ENCODE measurements at regions not wholly inside any gene's neighbourhood (a gene's known extent, or its start where the extent isn't known, plus 50 kb on each side); places are given as distances from the start of the nearest gene placed in this dataset.

DNA sequence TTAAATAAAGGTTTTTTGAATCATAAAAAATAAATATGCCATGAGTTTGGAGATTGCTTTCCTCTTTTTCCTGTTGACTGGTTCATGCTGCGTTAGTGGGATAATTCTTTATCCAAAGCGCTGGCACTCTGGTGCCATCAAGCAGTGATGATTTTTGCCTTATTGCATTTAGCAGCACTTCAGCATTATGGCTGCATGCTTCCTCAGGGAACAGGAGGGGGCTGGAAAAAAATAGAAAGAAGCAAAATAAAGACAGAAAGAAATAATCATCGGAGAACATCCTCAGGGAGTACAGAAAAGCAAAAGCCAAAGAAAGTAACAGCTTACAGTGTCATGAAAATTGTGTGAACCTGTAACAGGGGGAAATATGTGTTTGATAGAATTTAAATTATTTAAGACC, 1408.2 kb upstream of the PIK3C3 start:
- DNase-seq (ENCODE audit: low read depth), result no peak

- no peak for DNase-seq (ENCODE audit: low read depth)
Measured at GRCh38 chr18:40534723-40535122, 1420.3 kb upstream of the PIK3C3 start.

DNA sequence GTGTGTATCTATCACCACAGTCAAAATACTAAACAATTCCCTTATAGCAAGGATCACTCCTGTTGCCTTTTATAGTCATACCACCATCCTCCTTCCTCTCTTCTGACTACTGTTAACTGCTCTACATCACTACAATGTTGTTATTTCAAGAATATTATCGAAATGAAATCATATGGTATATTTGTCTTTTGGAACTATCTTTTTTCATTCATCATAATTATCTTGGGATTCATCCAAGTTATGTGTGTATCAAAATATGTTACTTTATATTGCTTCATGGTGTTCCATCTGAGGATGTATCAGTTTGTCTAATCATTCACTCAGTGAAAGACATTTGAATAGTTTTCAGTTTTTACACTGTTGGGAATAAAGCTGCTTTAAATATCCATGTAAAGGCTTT, 1423.0 kb upstream of the PIK3C3 start:
- DNase-seq (ENCODE audit: low read depth), result no peak

DNA sequence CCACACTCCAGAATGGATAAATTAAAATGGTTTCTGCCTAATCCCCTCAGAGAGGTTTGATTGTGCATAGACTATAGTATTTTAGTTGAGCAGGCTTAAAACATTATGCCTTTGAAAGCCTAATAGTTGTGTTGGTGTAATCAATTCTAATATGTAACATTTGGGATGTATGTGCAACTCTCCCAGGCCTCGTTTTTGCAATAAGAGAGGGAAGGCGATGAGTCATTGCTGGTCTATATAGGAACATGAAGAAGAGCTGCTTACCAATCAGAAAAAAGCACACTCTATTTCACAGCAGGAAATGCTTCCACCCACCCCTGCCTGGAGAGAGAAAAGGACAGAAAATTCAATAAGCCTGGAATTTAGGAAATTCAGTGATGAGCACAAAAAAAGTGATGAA, 1424.0 kb upstream of the PIK3C3 start:
- DNase-seq (ENCODE audit: low read depth), result no peak

- no peak for DNase-seq (ENCODE audit: low read depth)
Measured at GRCh38 chr18:40529478-40529877, 1425.6 kb upstream of the PIK3C3 start.

DNA sequence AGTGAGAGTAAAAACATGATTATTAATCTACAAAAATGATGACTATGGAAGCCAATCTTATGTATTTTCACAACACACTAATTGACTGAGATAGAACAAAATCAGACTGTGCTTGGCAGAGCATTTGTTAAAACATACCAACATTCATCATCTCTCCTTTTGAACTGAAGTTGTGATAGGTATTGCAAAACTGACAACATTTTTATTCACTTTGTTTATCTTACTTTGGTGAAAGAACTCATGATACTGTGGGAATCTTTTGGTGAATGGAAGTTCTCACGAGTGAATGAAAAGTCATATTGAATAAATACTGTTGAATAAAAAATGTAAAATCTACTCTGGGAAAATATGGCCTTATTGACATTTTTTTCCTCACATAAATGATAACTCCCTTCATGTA, 1430.2 kb upstream of the PIK3C3 start:
- DNase-seq (ENCODE audit: low read depth), result no peak

GRCh38 chr18:40523287-40523686, 1431.7 kb upstream of the PIK3C3 start:
- DNase-seq (ENCODE audit: low read depth), result no peak

DNA sequence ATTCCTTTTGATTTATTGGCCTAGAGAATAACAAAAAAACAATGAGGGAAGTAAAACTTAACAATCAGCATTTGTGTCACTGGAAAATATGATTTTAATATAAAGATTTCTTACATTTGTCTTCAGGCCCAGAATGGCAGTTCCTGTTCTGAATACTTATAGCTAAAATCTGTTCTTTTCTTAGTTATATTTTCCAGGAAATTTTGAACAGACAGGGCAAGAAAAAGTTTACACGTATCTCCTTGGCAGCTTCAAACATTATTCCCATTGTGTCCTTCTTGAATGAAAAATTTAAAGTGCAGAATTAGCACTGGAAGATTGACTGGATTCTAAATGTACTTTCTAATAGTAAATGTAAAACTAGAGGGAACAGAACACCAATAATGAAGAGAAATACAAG, 1454.0 kb upstream of the PIK3C3 start:
- no peak for DNase-seq (ENCODE audit: low read depth)

GRCh38 chr18:40494603-40495002, 1460.4 kb upstream of the PIK3C3 start:
- no peak for DNase-seq (ENCODE audit: low read depth)

DNA sequence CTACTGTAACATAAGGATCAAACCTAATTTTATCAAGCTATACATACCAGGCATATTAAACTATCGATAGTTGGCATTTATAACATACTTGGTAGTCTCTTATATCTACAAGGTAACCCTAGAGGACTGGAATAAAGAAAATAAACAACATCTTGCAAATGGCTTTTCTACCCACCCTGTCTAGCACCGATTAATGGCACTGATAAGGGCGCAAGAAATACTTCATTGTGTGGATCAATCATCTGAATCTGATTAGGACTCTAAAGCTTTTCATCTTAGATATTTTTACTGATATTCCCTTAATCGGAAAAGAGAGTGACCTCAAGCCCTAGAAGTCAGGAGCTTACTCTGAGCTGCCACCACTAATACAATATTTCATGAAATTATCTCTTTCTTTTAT, 1461.7 kb upstream of the PIK3C3 start:
- no peak for DNase-seq (ENCODE audit: low read depth)

DNA sequence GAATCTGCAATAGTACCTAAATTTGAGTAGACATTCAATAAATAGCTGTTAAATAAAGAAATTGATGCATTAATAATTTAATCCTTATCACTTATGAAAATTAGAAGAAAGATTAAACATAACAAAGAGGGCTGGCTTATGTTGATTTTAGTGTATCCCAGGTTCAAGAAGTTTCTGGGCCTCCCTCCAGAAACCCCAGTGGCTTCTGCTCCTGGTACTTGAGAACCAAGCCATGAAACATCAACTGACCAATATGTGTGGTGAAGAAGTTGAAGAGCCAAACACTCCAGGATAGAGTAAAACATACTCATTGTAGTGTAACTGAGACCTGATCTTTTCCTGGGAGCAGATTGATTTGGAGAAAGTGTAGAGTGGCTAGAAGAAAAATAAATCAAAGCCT, 1465.7 kb upstream of the PIK3C3 start:
- DNase-seq (ENCODE audit: low read depth), result no peak

GRCh38 chr18:40485318-40485717, 1469.7 kb upstream of the PIK3C3 start:
- no peak for DNase-seq (ENCODE audit: low read depth)

DNA sequence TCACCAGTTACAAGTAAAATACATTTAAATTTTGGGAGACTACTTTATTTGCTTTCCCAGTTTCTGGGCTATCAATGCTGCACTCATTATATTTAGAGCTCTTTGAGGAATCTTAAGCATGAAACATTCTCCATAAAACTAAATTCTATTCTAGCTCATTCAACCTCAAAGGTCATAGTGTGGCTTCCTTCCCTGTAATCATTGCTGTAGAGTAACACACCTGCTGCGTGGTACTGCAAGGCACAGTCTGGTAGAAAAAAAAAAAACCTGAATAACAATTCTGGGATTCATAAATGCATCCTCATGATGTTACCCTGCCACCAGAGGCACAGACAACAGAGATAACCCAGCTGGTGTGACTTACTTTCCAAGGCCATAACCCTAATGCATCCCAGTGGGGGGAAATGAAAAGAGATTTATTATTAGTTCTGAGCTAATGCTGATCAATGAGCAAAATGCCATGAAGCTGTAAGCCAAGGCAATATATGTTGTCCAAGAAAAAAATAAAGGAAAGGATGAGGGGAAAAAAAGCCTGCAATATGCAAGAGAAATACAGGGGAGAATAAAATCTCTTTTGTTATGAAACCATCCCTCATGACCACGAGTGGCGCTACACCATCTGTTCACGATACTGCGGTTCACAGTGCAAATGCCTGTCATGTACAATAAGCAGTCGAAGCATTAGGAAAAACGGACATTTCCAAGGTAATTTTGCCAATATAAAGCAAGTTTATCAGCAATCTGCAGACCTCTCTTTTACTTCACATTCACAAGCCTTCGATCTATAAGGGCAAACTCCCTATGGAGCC, 1481.6 kb upstream of the PIK3C3 start:
- no peak for DNase-seq (ENCODE audit: low read depth)

DNA sequence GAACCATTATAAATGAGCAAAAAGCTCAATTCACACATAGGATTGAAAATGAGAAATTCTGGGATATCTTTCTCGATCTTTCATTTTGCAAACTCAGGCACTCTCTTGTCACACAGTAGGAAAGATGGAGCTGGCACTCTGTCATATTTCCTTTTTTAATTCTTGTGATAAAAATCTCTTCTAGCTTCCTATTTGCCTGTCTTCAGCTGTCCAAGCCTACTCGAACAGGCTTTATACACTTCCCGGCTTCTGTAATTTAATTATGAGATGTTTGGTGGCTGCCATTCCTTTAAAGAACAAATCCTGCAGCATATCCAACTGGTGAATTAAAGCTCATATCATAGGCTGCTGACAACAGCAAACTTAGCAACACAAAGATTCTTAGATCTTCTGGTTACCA, 1484.3 kb upstream of the PIK3C3 start:
- no peak for DNase-seq (ENCODE audit: low read depth)

- DNase-seq (ENCODE audit: low read depth), result no peak
Measured at GRCh38 chr18:40469851-40470250, 1485.2 kb upstream of the PIK3C3 start.

- no peak for DNase-seq (ENCODE audit: low read depth)
Measured at GRCh38 chr18:40469316-40469715, 1485.7 kb upstream of the PIK3C3 start.

DNA sequence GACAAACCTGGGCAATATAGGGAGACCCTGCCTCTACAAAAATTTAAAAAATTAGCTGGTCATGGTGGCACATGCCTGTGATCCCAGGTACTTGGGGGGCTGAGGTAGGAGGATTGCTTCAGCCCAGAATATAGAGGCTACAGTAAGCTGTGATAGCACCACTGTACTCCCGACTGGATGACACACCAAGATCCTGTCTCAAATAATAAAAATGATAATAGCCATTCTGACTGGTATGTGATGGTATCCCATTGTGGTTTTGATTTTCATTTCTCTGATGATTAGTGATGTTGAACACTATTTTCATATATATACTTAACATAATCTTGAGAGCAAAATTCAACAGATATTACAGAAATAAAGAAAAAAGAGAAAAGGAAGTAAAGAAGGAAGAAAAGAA, 1491.0 kb upstream of the PIK3C3 start:
- DNase-seq (ENCODE audit: low read depth), result no peak

DNA sequence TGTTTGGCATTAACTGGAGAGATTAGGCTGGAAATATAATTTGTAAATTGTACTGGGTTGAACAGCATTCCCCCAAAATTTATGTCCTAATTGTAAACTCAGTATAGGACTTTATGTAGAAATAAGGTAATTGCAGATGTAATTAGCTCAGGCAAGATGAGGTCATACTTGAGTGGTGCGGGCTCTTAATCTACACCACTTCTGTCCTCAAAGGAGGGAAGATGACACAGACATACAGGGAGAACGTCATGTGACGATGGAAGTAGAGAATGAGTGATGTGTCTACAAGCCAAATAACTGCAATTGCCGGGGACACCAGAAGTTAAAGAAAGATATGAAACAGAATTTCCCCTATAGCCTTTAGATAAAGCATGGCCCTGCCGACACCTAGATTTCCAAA, 1501.1 kb upstream of the PIK3C3 start:
- DNase-seq (ENCODE audit: low read depth), result no peak

DNA sequence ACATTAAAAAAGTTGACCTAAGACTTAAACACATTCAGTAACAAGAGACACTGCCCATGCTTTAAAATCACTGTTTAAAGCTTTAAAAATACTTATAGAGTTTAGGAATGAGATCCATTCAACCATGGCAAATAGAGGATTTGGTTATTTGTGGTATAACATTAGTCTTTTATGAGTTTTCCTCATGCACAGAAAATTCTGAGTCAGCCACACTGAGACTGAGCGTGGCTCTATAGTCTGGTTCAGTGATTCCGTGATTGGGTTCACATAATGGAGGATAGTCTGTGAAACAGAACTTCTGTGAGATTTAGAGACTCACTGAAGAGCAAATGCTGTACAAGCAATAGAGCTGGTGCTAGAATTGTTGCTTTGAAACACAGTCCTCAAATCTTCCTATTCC, 1502.4 kb upstream of the PIK3C3 start:
- no peak for DNase-seq (ENCODE audit: low read depth)

GRCh38 chr18:40450751-40451150, 1504.3 kb upstream of the PIK3C3 start:
- DNase-seq (ENCODE audit: low read depth), result no peak

DNA sequence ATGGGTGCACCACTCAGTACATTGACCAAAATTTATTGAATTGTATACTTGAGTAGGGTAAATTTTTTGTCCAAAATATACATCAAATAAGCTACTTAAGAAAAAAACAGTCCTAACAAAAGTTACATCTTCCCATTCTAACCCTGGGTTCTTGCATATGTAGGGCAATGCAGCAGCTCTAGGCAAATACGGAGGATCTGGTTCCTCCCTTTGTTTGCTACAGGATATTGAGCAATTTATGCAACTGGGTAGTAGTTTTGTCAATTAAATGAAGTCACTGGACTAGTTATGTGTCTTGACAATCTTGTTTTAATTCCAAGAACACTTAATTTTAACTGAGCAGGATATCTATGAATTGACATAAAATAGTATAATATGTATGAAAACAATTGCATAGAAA, 1507.2 kb upstream of the PIK3C3 start:
- no peak for DNase-seq (ENCODE audit: low read depth)

DNA sequence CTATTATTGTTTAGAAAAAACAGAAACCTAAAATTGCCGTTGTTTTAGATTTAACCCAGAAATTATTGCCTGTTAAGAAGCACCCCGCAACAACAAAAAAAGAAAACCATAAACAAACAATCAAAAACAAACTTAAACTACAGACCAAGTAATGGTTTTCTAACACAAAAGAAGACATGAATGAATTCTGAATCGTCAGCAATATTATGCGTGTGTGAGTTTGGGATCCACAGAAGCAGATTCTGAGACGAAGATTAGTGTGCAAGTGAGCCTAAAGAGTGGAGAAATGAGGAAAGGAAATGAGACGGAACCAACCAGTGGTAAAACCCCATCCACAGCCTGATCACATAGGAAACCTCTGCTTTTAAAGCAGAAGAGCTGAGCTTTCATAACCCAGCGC, 1514.9 kb upstream of the PIK3C3 start:
- no peak for DNase-seq (ENCODE audit: low read depth)

DNA sequence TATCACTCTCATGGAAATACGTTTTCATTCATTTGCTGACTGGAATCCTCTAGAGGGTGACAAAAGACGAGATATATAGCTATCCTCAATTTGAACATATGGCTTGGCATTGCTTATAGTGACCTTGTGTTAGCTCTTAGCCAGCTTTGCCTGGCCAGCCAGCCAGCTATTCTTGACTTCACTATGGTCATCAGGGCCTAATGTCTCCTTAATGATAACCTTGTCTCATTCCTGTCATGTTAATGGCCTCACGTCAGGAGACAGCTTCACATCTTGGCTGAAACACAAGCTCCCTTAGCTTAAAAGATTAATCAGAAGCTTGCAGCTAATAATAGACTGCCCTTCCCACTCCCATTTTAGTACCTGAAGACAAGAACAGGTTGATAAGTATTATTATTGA, 1517.5 kb upstream of the PIK3C3 start:
- no peak for DNase-seq (ENCODE audit: low read depth)
